HG03064 (cell line): ENCODE measurements at regions not wholly inside any gene's neighbourhood (a gene's known extent, or its start where the extent isn't known, plus 50 kb on each side); places are given as distances from the start of the nearest gene placed in this dataset.

Experiments
- ATAC-seq: cut with Tn5 transposase; IDR thresholded peaks from one replicate; pipeline ENCODE4 v1.9.1; 2021; ENCODE audit warnings: low read depth; ENCODE audit not compliant: unreplicated experiment

- ATAC-seq: peak; percentile 97
Observed at GRCh38 chr4:57163530-57164459, 53.6 kb upstream of the IGFBP7 start.

DNA sequence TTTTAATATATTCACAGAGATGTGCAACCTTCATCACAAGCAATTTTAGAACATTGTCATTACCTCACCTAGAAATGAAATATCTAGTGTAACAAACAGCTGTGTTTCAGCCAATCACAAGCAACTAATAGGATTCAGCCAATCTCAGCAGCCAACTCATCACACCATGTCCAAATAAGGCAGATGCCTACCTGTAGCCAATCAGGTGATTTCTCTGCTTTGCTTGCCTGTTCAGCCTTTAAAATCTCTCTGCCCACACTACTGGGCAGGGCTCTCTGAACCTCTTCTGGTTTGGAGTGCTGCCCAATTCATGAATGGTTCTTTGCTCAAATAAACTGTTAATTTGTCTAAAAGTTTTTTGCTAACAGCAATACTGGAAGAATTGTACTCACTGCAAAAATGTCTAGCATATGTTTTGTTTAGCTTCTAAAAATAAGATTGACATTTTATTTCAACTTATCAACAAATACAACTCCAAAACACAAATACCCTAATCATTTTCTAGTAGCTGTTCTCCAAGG lies 52.4 kb upstream of the IGFBP7 start:
- ATAC-seq: no peak
